NCI-H446 treated with DMSO at 0.1 percent for 48 hours (cell line): ENCODE measurements at regions not wholly inside any gene's neighbourhood (a gene's known extent, or its start where the extent isn't known, plus 50 kb on each side); places are given as distances from the start of the nearest gene placed in this dataset.

ENCODE experiments used
- DNase-seq: peaks from one replicate; lab custom pipeline; 2025; lab: John Stamatoyannopoulos, UW

DNA sequence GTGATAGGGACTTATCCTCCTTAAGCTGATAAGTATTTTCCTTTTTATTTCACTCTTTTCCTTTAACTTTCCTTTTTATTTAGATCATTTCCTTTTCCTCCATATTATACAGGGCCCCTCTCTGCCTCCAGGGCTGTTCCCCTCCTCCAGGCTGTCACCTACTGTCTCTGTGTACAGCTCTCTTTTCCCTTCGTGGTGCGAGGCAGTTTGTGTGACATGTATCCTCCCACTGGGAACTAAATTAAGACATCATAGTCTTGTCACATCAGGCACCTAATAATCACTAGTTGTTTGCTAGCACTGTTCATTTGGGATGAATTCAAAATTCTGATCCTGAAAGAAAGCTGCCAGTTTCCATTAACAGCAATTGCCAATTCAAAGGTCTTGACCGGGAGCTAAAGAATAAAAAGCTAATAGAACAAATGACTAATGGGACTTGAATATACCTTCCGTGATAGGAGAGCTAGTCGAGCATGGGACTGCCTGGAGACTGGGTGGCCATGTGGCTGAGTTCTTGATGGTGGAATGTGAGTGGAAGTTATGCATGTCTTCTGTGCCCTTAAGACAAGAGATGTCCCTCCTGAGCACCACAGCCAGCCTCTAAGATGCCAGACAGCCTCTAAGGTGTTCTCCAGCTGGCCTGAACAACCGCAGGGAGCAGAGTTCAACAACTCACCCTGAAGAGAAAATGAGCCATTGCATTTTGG is 77.7 kb upstream of the LRRC55 start:
- no peak for DNase-seq

DNA sequence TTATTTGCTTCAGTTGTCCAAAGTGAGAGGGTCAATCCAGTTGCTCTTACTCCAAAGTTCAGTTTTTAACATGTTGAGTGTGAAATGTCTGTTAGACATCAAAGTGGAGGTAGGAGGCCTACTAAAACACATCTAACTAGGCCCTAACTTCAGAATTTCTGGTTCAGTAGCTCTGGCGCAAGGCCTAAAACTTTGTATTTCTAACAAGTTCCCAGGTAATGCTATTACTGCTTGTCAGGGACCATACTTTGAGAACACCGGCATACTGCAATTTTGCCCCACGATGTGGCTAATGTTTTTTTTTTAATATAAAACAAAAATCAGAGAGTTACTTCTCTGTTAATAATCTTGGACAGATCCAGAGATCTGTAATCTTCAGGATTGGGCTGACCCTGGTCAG is 72.4 kb upstream of the LRRC55 start:
- DNase-seq = no peak

DNA sequence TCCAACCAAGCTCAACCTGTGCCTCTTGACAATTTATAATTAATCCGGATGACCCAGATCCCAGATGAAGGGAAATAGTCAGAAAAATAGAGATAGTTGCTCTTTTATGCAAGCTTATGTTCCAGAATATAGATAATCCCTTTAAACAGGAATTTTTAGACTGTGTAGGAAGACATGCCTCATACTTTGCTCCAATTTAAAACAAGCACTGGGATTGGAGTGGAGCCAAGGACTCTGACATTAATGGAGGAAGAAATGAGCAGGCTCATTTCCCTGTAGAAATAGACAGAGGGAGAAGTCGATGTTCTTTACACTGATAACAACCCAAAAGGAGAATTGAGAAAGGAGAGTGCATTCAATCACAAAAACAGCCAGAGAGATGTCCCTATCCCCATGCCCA is 70.1 kb upstream of the LRRC55 start:
- DNase-seq = no peak

DNA sequence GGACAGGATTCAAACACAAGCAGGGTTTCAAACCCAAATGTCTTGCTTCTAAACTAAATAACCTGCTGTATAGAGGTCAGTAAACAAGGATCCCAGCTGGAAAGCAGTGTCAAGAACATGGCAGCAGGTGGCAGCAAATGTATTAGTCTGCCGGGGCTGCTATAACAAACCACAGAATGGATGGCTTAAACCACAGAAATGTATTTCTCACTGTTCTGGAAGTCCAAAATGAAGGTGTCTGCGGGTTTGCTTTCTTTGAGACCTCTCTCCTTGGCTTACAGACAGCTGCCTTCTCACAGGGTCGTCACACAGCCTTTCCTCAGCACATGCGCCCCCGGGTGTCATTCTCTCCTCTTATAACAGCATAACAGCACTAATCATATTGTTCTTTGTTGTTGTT is 65.1 kb upstream of the LRRC55 start:
- DNase-seq = peak; percentile 12

DNA sequence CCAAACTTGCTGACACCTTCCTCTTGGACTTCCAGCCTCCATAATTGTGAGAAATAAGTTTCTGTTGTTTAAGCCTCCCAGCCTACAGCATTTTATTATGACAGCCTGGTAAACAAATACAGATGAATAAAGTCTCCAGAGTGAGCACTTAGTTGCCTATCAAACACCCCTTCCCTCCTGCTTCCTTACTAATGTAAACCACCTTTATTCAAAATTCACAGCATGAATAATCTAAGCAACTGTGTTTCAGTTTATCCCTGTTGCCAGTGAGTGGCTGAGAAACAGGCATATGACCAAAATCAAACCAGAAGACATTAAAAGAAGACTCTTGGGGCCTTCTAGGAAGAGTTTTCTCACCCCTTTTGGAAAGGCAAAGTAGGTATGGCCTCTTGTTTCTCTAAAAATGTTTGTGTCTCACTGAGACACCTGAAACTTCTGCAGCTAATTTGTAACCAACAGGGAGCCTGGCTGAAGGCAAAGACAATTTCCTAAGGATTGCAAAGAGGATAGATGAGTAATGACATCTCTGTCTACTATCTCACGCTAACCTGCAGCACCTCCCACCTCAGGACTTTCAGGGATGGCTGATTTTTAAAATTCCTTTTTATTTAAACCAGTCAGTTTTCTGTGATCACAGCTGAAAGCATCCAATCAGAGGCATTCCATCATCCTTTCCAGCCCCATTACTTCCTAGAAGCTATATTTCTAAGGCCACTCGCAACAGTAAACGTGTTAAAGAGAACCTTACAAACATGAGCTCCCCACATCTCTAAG is 61.4 kb upstream of the LRRC55 start:
- DNase-seq = no peak

DNA sequence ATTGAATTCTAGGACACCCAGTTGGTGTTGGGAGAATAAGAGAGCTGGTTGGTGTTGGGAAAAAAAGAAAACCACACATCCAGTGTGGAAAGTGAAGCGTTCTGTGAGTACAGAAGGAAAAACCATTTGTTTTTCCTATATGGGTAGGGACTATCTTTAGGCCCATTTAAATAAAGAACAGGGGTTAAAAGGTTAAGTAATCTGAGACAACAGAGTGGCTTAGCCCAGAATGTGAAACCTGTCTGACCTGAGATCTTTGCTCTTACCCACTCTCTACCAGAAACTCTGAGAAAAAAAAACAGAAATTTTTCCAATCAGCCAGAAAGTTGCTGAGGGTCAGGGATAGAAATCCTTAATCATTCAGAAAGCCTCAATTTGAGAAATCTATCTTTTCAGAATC is 59.8 kb upstream of the LRRC55 start:
- DNase-seq = no peak

DNA sequence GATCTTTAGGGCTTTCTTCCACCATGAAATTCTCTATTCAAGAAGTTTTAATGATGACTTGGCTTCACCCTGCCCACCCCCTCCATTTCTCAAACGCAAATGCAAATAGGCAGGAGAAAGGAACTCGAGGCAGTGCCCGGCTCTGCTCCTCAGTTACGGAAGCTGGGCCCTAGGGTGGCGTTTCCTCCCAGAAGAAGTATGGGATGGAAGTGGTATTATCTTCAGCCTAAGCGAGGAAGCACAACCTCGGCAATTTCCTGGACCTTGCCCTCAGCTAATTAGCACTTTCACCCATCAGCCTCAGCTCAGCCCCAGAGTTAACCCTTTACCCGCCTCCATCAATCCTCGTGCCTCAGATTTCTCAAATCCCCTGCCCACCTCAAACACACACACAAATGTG is 58.2 kb upstream of the LRRC55 start:
- DNase-seq = no peak

DNA sequence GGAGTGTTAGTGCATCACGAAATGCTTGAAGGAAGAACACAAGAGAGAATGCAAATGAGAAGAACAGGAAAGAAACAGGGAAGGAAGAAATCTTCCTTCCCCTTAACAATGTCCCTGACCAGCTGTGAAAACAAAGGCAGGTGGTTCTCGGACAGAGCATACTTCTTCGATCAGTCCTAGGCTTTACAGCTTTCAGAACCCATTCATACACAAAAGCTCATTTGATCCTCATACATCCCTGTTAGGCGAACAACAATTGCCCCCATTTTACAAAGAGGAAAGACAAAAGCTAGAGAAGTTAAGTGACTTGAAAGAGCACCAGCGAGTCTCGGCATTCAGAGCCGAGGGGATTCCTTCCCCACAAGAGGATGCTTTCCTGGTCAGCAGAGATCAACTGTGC is 57.2 kb upstream of the LRRC55 start:
- no peak for DNase-seq

DNA sequence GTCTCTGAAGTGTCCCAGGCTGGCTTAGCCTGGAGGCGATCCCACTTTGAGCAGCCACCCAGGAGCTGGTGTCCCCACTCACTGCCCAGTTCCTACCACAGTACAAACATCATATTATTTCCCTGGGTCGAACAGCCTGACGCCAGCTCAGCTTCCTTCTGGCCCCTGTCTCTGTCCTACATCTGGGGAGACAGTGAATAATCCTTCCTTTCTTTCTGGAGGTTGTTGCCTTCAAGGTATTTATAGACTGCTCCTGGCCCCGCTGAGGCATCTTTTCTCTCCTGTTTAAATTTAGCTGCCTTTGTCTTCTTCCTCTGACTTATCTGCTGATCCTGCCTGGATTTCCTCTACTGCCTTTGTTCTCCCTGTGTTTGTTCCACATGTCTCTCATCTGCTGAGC is 56.8 kb upstream of the LRRC55 start:
- no peak for DNase-seq

DNA sequence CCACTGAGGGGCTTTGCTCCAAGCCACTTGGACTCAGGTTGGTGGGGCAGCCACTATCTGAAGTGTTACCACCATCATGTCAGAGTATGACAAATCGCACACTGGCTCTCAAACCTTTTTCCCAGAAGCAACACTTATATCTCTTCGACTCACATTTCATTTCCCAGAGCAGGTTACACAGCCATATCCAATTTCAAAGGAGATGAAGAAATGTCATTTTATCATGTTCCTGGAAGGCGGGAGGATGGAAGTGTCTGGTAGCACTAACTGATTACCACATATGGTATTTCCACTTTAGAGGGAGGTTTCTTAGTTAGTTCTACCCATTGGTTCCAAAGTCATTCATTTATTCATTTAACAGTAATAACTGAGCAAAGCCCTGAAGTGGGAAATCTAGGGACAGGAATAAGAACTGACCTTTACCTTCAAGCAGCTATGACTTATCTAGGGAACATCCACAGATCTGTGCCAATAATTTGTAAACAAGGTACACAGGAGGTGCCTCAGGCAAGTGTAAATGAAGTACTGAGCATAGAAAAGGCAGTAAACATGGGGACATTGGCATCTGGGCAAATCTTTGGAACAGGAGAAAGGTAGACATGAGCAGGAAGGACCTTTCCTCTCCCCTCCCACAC is 54.9 kb upstream of the LRRC55 start:
- no peak for DNase-seq

DNA sequence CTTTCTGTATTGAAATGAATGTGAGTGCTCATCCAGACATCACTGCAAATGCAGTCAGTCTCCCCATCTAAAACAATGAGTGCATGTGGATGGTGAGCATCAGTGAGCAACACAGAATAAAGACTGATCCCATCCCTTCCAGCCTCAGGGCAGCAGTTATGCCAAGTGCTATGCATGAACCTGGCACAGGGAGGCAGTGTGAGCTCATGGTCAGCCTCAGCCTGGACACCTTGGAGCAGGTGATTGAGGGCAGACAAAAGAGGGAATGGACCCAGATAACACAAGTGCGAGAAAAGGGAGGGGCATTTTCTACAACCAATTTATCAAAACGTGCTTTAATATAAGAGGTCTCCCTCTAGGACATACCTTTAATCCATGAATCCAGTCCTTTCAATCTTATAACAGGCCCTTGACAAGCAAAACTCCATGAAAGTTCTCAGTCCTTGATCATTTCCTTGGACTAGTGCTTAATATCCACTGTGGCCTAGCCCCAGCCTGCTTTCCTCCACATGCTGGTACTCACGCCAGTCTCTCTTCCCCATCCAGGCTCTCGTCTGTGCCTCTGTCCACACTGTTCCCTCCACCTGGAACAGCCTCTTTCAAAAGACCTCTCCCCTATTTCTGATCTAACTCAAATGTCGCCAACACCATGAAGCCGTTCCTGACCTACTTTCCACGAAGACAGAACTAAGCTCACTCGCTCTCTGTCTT is 50.5 kb upstream of the LRRC55 start:
- no peak for DNase-seq
